OCI-LY7 (cell line): ENCODE measurements at regions not wholly inside any gene's neighbourhood (a gene's known extent, or its start where the extent isn't known, plus 50 kb on each side); places are given as distances from the start of the nearest gene placed in this dataset.
"Not testable (repeated sequence)": the region's sequence is repeated elsewhere in the genome, so short reads cannot be mapped to it uniquely, and the experiment has no call there.

ENCODE experiments used
- BruUV-seq: library from RNA; stranded (reverse); fragments of 400-500 nt; replicated peaks from 2 replicates; lab custom pipeline; 2021; lab: Mats Ljungman, UMichigan
- CTCF ChIA-PET: fragments of 300-600 bp; sonication (Branson Sonifier 250); formaldehyde crosslinking; loops from one replicate; lab custom pipeline; 2022; ENCODE audit warnings: antibody characterized with exemption; ENCODE audit not compliant: unreplicated experiment; lab: Charles Lee
- POLR2A ChIA-PET: fragments of 300-600 bp; sonication (Branson Sonifier 250); formaldehyde crosslinking; loops from one replicate; lab custom pipeline; 2022; ENCODE audit warnings: antibody characterized with exemption; lab: Charles Lee
- DNase-seq: peaks from one replicate; pipeline ENCODE4 v3.0.0-alpha.2; 2015; ENCODE audit warnings: low spot score
- H2AFZ ChIP-seq: fragments of 200-600 bp; sonication (generic), shearing (Covaris generic); 2 replicates; pipeline ENCODE4 v1.6.1; 2014; ENCODE audit warnings: mild to moderate bottlenecking, antibody characterized with exemption, low read length, moderate library complexity
- H3K27ac ChIP-seq: fragments of 200-600 bp; sonication (generic); 2 replicates; pipeline ENCODE4 v1.5.1; 2014; ENCODE audit warnings: mixed run types, low read depth, mild to moderate bottlenecking, moderate library complexity, low read length, inconsistent platforms; ENCODE audit not compliant: poor library complexity, severe bottlenecking
- H3K36me3 ChIP-seq: fragments of 200-600 bp; sonication (generic); 2 replicates; pipeline ENCODE4 v1.6.1; 2014; ENCODE audit warnings: mild to moderate bottlenecking, antibody characterized with exemption, low read length, moderate library complexity, mixed read lengths; ENCODE audit not compliant: insufficient read depth
- H3K4me1 ChIP-seq: fragments of 200-600 bp; sonication (generic); 2 replicates; pipeline ENCODE4 v1.5.1; 2014; ENCODE audit warnings: mild to moderate bottlenecking, low read length; ENCODE audit not compliant: insufficient read depth, poor library complexity, severe bottlenecking
- H3K4me2 ChIP-seq: fragments of 200-600 bp; sonication (generic); 2 replicates; pipeline ENCODE4 v1.6.1; 2014; ENCODE audit warnings: mild to moderate bottlenecking, low read length
- H3K4me3 ChIP-seq: fragments of 200-600 bp; sonication (generic); 2 replicates; pipeline ENCODE4 v1.5.1; 2014; ENCODE audit warnings: mild to moderate bottlenecking, low read depth, low read length; ENCODE audit not compliant: poor library complexity, severe bottlenecking
- H3K79me2 ChIP-seq: fragments of 200-600 bp; sonication (generic); 2 replicates; pipeline ENCODE4 v1.6.1; 2016; ENCODE audit warnings: low read depth, mild to moderate bottlenecking, low read length, moderate library complexity, mixed read lengths; ENCODE audit not compliant: insufficient read depth
- H3K9me2 ChIP-seq: fragments of 200-600 bp; sonication (generic); 2 replicates; pipeline ENCODE4 v1.6.1; 2016; ENCODE audit warnings: mild to moderate bottlenecking, low read length, mixed read lengths; ENCODE audit not compliant: insufficient read depth
- H3K9me3 ChIP-seq: fragments of 200-600 bp; sonication (generic); 2 replicates; pipeline ENCODE4 v1.6.1; 2014; ENCODE audit warnings: mild to moderate bottlenecking, mixed run types, low read length, mixed read lengths
- H4K20me1 ChIP-seq: fragments of 200-600 bp; sonication (generic); 2 replicates; pipeline ENCODE4 v1.6.1; 2014; ENCODE audit warnings: mild to moderate bottlenecking, antibody characterized with exemption, low read length, moderate library complexity, mixed read lengths; ENCODE audit not compliant: insufficient read depth
- intact Hi-C: fragments of 100-400 bp; cut with micrococcal nuclease; formaldehyde crosslinking; loops from one replicate; pipeline ENCODE4 v1.10.0; 2022; ENCODE audit not compliant: unreplicated experiment

DNA sequence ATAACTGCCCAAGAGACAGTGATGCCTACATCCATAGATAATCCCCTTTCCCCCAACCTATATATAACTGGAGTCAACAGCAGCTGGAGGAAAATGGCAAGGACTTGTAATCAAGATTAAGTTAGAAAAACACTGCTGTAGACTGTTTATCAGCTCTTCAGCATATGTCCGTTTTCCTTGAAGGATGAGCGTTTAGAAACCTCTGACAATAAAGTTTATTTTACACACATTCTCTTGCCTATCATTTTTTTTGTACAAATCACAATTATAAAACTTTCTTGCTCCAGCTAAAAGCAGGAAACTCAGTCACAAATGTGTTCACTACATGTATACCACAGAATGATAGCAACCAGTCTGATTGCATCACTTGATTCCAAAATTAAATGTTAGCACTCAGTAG lies 50.8 kb downstream of the PPIAL4G start:
- H3K27ac ChIP-seq, H3K9me2 ChIP-seq: not testable (repeated sequence)

DNA sequence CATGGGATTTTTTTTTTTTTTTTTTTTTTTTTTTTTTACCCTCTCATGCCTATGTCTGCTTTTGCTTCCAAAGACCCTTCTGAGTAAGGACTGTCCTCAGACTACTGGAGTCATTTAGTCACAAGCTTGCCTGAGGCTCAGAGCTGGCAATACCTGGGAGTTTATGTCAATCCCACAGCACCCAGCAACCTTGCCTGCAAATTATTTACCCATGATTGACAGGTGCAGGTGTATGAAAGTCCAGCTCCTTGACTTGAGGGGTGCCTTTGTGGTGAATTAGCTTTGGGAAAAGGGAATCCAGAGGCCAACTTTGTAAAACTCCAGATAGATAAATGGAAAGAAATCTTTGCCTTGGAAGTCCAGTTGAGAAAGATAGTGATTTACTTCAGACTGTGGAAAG lies 53.2 kb downstream of the PPIAL4G start:
- BruUV-seq, intact Hi-C loops, H2AFZ ChIP-seq, H3K4me1 ChIP-seq, H3K4me2 ChIP-seq, POLR2A ChIA-PET, H4K20me1 ChIP-seq, H3K4me3 ChIP-seq, DNase-seq, H3K27ac ChIP-seq, H3K79me2 ChIP-seq, H3K9me3 ChIP-seq, CTCF ChIA-PET, H3K9me2 ChIP-seq: not testable (repeated sequence)
- peaks cover 15% of the 10 kb centered on the region for H3K36me3 ChIP-seq

More for the DNA sequence above, 50.8 kb downstream of the PPIAL4G start:
- CTCF ChIA-PET, H3K9me3 ChIP-seq, H2AFZ ChIP-seq, H3K79me2 ChIP-seq, DNase-seq, BruUV-seq, POLR2A ChIA-PET, H3K4me2 ChIP-seq, H3K4me3 ChIP-seq, H4K20me1 ChIP-seq, intact Hi-C loops, H3K4me1 ChIP-seq: not testable (repeated sequence)
- peaks cover 15% of the 10 kb centered on the region for H3K36me3 ChIP-seq

DNA sequence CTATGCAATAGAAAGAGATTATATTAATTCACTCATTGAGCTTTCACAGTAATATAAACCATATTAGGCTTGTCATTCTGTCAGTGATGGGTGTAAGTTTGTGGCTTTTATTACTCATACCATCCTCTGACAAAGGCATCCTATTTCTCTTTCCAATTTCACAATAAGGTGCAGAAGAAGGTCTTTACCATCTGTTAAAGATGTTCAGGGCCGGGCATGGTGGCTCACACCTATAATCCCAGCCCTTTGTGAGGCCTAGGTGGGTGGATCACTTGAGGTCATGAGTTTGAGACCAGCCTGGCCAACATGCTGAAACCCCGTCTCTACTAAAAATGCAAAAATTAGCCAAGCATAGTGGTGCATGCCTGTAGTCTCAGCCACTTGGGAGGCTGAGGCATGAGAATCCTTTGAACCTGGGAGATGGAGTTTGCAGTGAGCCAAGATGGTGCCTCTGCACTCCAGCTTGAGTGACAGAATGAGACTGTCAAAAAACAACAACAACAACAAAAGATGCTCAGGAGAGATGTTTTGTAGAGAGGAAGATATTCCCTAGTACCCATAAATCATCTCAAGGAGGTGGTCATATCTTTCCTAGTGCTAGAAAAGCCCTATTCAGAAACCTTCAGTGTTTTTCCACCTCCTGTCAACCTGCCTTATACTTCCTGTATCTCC lies 56.0 kb downstream of the PPIAL4G start:
- H3K9me2 ChIP-seq, CTCF ChIA-PET, H3K4me3 ChIP-seq, H3K9me3 ChIP-seq, H3K4me1 ChIP-seq, H3K79me2 ChIP-seq, H2AFZ ChIP-seq, H3K27ac ChIP-seq, POLR2A ChIA-PET, BruUV-seq, H3K4me2 ChIP-seq, DNase-seq, intact Hi-C loops, H4K20me1 ChIP-seq: not testable (repeated sequence)
- peaks cover 13% of the 10 kb centered on the region for H3K36me3 ChIP-seq

DNA sequence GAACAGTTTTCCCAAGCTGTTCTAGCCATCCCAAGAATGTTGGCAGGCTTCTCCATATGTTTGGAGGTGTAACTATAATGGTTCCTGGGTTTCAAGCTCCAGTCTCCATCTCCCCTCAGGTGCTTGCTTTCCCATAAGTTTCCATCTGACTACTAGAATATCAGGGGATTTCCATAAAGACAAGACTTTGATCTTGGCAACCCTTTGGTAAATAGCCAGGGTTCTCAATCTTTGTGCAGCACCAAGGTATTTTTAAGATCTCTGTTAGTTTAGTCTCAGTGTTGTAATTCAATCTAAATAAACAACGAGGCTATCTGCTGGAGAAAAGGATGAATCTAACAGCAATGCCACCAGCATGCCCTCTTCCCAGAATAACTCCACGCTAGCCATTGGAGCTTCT lies 56.7 kb downstream of the PPIAL4G start:
- H3K79me2 ChIP-seq, H3K9me2 ChIP-seq, H3K4me3 ChIP-seq, H3K27ac ChIP-seq, intact Hi-C loops, POLR2A ChIA-PET, H3K4me2 ChIP-seq, H4K20me1 ChIP-seq, H3K4me1 ChIP-seq, DNase-seq, H3K9me3 ChIP-seq, CTCF ChIA-PET, H2AFZ ChIP-seq, BruUV-seq: not testable (repeated sequence)
- peaks cover 13% of the 10 kb centered on the region for H3K36me3 ChIP-seq

DNA sequence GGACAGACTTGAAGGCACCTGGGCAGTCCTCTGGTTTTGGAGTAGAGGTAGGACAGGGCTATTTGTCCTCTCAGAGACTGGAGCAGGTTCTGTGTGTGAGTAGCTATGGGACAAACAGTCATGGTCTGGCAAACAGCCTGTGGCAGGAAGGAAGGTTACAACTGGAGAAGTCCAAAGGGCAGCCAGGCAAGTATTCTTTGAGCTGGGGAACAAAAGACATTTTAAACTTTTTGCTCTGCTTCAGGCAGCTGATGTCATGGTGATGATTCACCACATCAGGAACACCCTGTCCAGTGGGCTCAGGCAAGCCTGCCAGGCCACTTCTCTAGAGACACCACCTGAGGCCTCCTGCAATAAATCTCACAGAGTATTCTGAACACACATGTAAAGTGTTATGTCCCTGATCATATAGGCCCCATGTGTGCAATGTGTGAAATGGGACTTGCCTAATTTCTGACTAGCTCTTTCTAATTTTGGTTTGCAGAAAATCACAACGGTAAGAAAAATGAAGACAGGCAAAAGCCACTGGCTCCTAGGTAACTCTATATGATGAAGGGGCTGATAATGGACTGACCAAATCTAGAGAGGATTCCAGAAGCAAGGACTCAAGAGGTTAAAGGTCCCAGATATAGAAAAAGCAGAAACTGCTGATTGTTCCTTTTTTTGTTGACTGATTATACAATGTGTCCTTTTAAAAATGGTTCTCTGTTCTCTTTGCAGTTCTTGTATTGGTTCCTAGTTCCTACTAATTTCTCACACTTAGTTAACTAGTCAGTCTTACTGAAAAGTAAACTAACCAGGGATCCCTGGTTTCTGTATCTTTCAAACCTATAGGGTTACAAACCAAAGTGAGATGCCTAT lies 58.7 kb downstream of the PPIAL4G start:
- BruUV-seq, DNase-seq, H3K4me1 ChIP-seq, intact Hi-C loops, H3K36me3 ChIP-seq, H3K4me3 ChIP-seq, H3K79me2 ChIP-seq, H3K27ac ChIP-seq, H3K9me2 ChIP-seq, H3K4me2 ChIP-seq, H2AFZ ChIP-seq, CTCF ChIA-PET, POLR2A ChIA-PET, H3K9me3 ChIP-seq, H4K20me1 ChIP-seq: not testable (repeated sequence)

DNA sequence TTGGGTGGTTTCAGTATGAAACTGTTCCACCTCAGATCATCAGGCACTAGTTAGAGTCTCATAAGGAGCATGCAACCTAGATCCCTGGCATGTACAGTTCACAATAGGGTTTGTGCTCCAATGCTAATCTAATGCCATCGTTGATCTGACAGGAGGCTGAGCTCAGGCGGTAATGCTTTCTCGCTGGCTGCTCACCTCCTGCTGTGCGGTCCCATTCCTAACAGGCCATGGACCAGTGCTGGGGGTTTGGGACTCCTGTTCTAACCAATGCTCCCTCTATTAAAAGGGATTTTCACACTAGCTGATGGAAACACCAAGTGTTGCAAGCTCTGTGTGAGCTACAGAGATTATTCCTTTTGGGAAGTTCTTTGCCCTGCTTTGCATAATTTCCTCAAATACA lies 60.2 kb downstream of the PPIAL4G start:
- H2AFZ ChIP-seq, POLR2A ChIA-PET, H3K79me2 ChIP-seq, H3K9me3 ChIP-seq, H3K4me1 ChIP-seq, H3K27ac ChIP-seq, BruUV-seq, DNase-seq, H3K4me2 ChIP-seq, CTCF ChIA-PET, intact Hi-C loops, H3K4me3 ChIP-seq, H4K20me1 ChIP-seq, H3K36me3 ChIP-seq, H3K9me2 ChIP-seq: not testable (repeated sequence)
